Activated naive CD8-positive, alpha-beta T cell treated with anti-CD3 and anti-CD28 coated beads, Interleukin-2, amount 10 ng/mL, durations not matched to agents 7 days and 5 days (primary cell): ENCODE measurements at regions not wholly inside any gene's neighbourhood (a gene's known extent, or its start where the extent isn't known, plus 50 kb on each side); places are given as distances from the start of the nearest gene placed in this dataset.

Source experiments
- ATAC-seq: fragments of 150-1000 bp; cut with Tn5 transposase; one replicate; pipeline ENCODE4 v1.10.0; 2021; ENCODE audit warnings: low read depth, moderate library complexity
- POLR2A ChIA-PET: fragments of 350-600 bp; sonication (Branson Sonifier 250); formaldehyde crosslinking; loops from one replicate; lab custom pipeline; 2021; ENCODE audit warnings: antibody characterized with exemption; lab: Charles Lee
- DNase-seq: peaks from one replicate; pipeline ENCODE4 v3.0.0; 2021
- H3K27ac Mint-ChIP-seq: one replicate; pipeline ENCODE4 v1.8.0; 2022; ENCODE audit warnings: mild to moderate bottlenecking, mixed read lengths
- H3K27me3 Mint-ChIP-seq: one replicate; pipeline ENCODE4 v1.8.0; 2022; ENCODE audit warnings: mild to moderate bottlenecking, moderate library complexity, mixed read lengths
- H3K36me3 Mint-ChIP-seq: one replicate; pipeline ENCODE4 v1.8.0; 2021; ENCODE audit warnings: mild to moderate bottlenecking, mixed read lengths
- H3K4me1 Mint-ChIP-seq: one replicate; pipeline ENCODE4 v1.8.0; 2021; ENCODE audit warnings: mixed read lengths
- H3K4me3 Mint-ChIP-seq: one replicate; pipeline ENCODE4 v1.8.0; 2022; ENCODE audit warnings: mild to moderate bottlenecking, moderate library complexity, mixed read lengths
- H3K9me3 Mint-ChIP-seq: one replicate; pipeline ENCODE4 v1.8.0; 2021; ENCODE audit warnings: mixed read lengths

GRCh38 chr5:53239301-53239990, 129.9 kb upstream of the MOCS2 start:
- H3K27ac Mint-ChIP-seq: no peak overlapping the region
- H3K4me1 Mint-ChIP-seq: no peaks in the 10 kb centered on the region
- DNase-seq: no peak
- ATAC-seq: no peak
- H3K9me3 Mint-ChIP-seq: no peaks in the 10 kb centered on the region
- no peak overlapping the region for H3K4me3 Mint-ChIP-seq
- POLR2A ChIA-PET: no interaction called here
- H3K27me3 Mint-ChIP-seq: peaks cover 15% of the 10 kb centered on the region
- H3K36me3 Mint-ChIP-seq: no peaks in the 10 kb centered on the region

- no peaks in the 10 kb centered on the region for H3K36me3 Mint-ChIP-seq
These were observed 131.1 kb upstream of the MOCS2 start for GRCh38 chr5:53240661-53241060.

GRCh38 chr5:53241572-53241971, 132.0 kb upstream of the MOCS2 start:
- Mint-ChIP-seq H3K36me3 (no peaks in the 10 kb centered on the region), H3K27ac (no peak overlapping the region)

More at GRCh38 chr5:53240661-53241060, 131.1 kb upstream of the MOCS2 start:
- POLR2A ChIA-PET: no interaction called here
- no peak for ATAC-seq
- no peaks in the 10 kb centered on the region for H3K4me1 Mint-ChIP-seq
- H3K4me3 Mint-ChIP-seq: no peak overlapping the region
- H3K27me3 Mint-ChIP-seq: peaks cover 18% of the 10 kb centered on the region
- no peaks in the 10 kb centered on the region for H3K9me3 Mint-ChIP-seq
- H3K27ac Mint-ChIP-seq: no peak overlapping the region
- no peak for DNase-seq

GRCh38 chr5:53243403-53243802, 133.8 kb upstream of the MOCS2 start:
- no peak for DNase-seq
- Mint-ChIP-seq H3K9me3 (no peaks in the 10 kb centered on the region), H3K36me3 (no peaks in the 10 kb centered on the region), H3K4me3 (no peak overlapping the region), H3K4me1 (no peaks in the 10 kb centered on the region), H3K27ac (no peak overlapping the region), H3K27me3 (peaks cover 26% of the 10 kb centered on the region)
- POLR2A ChIA-PET: no interaction called here
- ATAC-seq: no peak

More at GRCh38 chr5:53241572-53241971, 132.0 kb upstream of the MOCS2 start:
- no peaks in the 10 kb centered on the region for H3K4me1 Mint-ChIP-seq
- H3K4me3 Mint-ChIP-seq: no peak overlapping the region
- POLR2A ChIA-PET: no interaction called here
- ATAC-seq (no peak), DNase-seq (no peak)
- no peaks in the 10 kb centered on the region for H3K9me3 Mint-ChIP-seq
- H3K27me3 Mint-ChIP-seq: peaks cover 20% of the 10 kb centered on the region

- Mint-ChIP-seq H3K4me1 (no peaks in the 10 kb centered on the region), H3K27ac (no peak overlapping the region), H3K36me3 (no peaks in the 10 kb centered on the region), H3K27me3 (peaks cover 13% of the 10 kb centered on the region), H3K4me3 (no peak overlapping the region), H3K9me3 (no peaks in the 10 kb centered on the region)
- POLR2A ChIA-PET: no interaction called here
- ATAC-seq (no peak), DNase-seq (no peak)
These were observed 136.7 kb upstream of the MOCS2 start for GRCh38 chr5:53246042-53246836.

GRCh38 chr5:53249529-53250200, 140.1 kb upstream of the MOCS2 start:
- H3K27me3 Mint-ChIP-seq: peaks cover 16% of the 10 kb centered on the region
- no peak for ATAC-seq

GRCh38 chr5:53250201-53250550, 140.6 kb upstream of the MOCS2 start:
- no peak for DNase-seq
- H3K36me3 Mint-ChIP-seq: no peaks in the 10 kb centered on the region
- H3K9me3 Mint-ChIP-seq: no peaks in the 10 kb centered on the region
- peaks cover 6% of the 10 kb centered on the region for H3K4me1 Mint-ChIP-seq
- H3K27ac Mint-ChIP-seq: no peak overlapping the region
- POLR2A ChIA-PET: no interaction called here
- peaks cover 20% of the 10 kb centered on the region for H3K27me3 Mint-ChIP-seq
- H3K4me3 Mint-ChIP-seq: no peak overlapping the region
- ATAC-seq: no peak

More at GRCh38 chr5:53249529-53250200, 140.1 kb upstream of the MOCS2 start:
- Mint-ChIP-seq H3K36me3 (no peaks in the 10 kb centered on the region), H3K4me1 (peaks cover 6% of the 10 kb centered on the region), H3K27ac (no peak overlapping the region), H3K9me3 (no peaks in the 10 kb centered on the region), H3K4me3 (no peak overlapping the region)
- POLR2A ChIA-PET: no interaction called here
- no peak for DNase-seq

DNA sequence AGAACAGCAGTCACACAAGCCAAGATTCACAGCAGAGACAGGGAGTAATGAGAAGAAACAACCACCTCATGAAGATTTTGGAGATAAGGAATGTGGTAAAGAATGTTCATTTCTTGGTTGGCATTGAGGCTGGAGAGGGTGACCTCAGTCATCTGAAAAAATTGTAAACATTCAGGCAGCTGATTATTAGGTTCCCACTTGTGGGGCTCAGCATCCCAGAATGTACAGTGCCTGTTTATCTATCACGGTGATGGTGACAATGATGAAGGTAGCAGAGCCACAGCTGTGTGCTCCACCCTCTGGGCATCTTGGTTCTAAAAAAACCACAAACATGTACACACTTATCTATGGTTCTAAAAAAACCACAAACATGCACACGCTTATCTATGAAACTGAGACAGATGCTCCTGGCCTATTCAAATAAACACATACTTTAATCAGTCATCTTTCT, 143.9 kb upstream of the MOCS2 start:
- H3K4me3 Mint-ChIP-seq: no peak overlapping the region
- no peak overlapping the region for H3K27ac Mint-ChIP-seq
- no peak for DNase-seq
- H3K36me3 Mint-ChIP-seq: no peaks in the 10 kb centered on the region
- peaks cover 6% of the 10 kb centered on the region for H3K4me1 Mint-ChIP-seq
- ATAC-seq: no peak
- no peaks in the 10 kb centered on the region for H3K9me3 Mint-ChIP-seq
- POLR2A ChIA-PET: no interaction called here
- peaks cover 7% of the 10 kb centered on the region for H3K27me3 Mint-ChIP-seq

DNA sequence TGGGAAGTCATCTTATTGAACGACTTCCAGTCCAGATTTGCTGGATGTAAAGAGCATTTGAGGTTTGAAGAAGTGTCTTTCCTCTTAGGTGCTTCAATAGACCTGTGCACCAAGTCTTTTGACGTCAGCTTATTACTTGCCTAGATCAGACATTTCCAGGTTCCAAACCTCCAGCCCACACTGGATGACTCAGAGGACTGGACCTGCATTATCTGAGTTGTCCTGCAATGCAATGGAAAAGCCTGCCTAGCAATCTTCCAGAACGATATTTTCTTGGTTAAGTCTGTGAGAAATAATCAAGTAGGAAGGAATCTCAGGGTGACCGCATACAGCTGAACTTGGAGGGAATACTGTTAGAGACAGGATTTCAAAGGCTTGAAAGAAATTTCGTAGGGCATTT, 147.2 kb upstream of the MOCS2 start:
- POLR2A ChIA-PET: no interaction called here
- H3K27me3 Mint-ChIP-seq: peaks cover 7% of the 10 kb centered on the region

GRCh38 chr5:53257806-53258373, 148.3 kb upstream of the MOCS2 start:
- DNase-seq (no peak), ATAC-seq (no peak)
- Mint-ChIP-seq H3K4me3 (no peak overlapping the region), H3K9me3 (no peaks in the 10 kb centered on the region), H3K27me3 (peaks cover 7% of the 10 kb centered on the region), H3K36me3 (no peaks in the 10 kb centered on the region), H3K27ac (no peak overlapping the region), H3K4me1 (peaks cover 6% of the 10 kb centered on the region)
- POLR2A ChIA-PET: no interaction called here

More for the DNA sequence above, 147.2 kb upstream of the MOCS2 start:
- peaks cover 6% of the 10 kb centered on the region for H3K4me1 Mint-ChIP-seq
- no peaks in the 10 kb centered on the region for H3K9me3 Mint-ChIP-seq
- DNase-seq (no peak), ATAC-seq (no peak)
- no peak overlapping the region for H3K27ac Mint-ChIP-seq
- H3K36me3 Mint-ChIP-seq: no peaks in the 10 kb centered on the region
- H3K4me3 Mint-ChIP-seq: no peak overlapping the region

DNA sequence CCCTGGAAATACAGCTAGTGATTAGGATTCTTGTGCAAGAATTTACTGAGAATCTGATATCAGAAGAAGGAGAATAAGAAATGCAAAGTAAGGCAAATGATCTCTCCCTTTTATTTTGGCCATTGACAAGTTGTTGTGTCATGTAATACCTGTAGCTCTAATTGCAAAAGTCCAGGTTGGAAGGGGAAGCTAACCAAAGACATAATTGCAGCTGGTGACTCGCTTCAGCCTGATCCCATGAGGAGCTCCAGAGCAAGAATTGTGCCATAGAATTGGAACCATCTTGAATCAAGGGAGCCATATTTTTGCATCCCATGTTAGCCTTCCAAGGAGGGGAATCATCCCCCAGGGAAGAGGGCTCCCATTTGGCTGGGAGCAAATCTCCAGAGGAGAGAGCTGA, 149.6 kb upstream of the MOCS2 start:
- H3K36me3 Mint-ChIP-seq: no peaks in the 10 kb centered on the region
- POLR2A ChIA-PET: no interaction called here
- ATAC-seq (no peak), DNase-seq (no peak)
- no peaks in the 10 kb centered on the region for H3K9me3 Mint-ChIP-seq
- H3K27ac Mint-ChIP-seq: no peak overlapping the region
- no peaks in the 10 kb centered on the region for H3K4me1 Mint-ChIP-seq
- peaks cover 3% of the 10 kb centered on the region for H3K27me3 Mint-ChIP-seq
- H3K4me3 Mint-ChIP-seq: no peak overlapping the region

- Mint-ChIP-seq H3K27me3 (peaks cover 4% of the 10 kb centered on the region), H3K4me1 (no peaks in the 10 kb centered on the region), H3K9me3 (no peaks in the 10 kb centered on the region), H3K4me3 (no peak overlapping the region), H3K36me3 (no peaks in the 10 kb centered on the region), H3K27ac (no peak overlapping the region)
- ATAC-seq (no peak), DNase-seq (no peak)
- POLR2A ChIA-PET: no interaction called here
These were observed 150.9 kb upstream of the MOCS2 start for GRCh38 chr5:53260446-53260845.

- Mint-ChIP-seq H3K27me3 (peaks cover 7% of the 10 kb centered on the region), H3K4me3 (no peak overlapping the region), H3K36me3 (no peaks in the 10 kb centered on the region), H3K4me1 (no peaks in the 10 kb centered on the region), H3K9me3 (no peaks in the 10 kb centered on the region), H3K27ac (no peak overlapping the region)
- POLR2A ChIA-PET: no interaction called here
- ATAC-seq: no peak
- DNase-seq: no peak
These were observed 151.7 kb upstream of the MOCS2 start for GRCh38 chr5:53261245-53261644.
